Pancreas (tissue), 10 donors: ENCODE measurements at regions not wholly inside any gene's neighbourhood (a gene's known extent, or its start where the extent isn't known, plus 50 kb on each side); places are given as distances from the start of the nearest gene placed in this dataset.

Experiments
- ATAC-seq, 4 donors: fragments of 200-7000 bp; cut with Tn5 transposase; one replicate each; pipeline versions ENCODE4 v1.8.0 to v1.9.1; 2020; ENCODE audit warnings: mild to moderate bottlenecking in 4 of 4, moderate library complexity in 4 of 4
- DNase-seq, 6 donors: peaks; one replicate each; pipeline ENCODE4 v3.0.0-alpha.2; 2020
- FAIRE-seq: peaks from 2 replicates; lab custom pipeline; 2012; peaks lifted over from hg19 to GRCh38; lab: Jason Lieb, UNC
- H3K27ac ChIP-seq, 4 donors: fragments of 200-600 bp; sonication (generic); 1 replicate in 3 of 4; 2 replicates in 1 of 4; pipeline versions ENCODE4 v1.5.0 to v1.8.0; 2020
- H3K27me3 ChIP-seq, 4 donors: fragments of 200-600 bp; one replicate each; pipeline ENCODE4 v1.8.0; 2021
- H3K36me3 ChIP-seq, 3 donors: fragments of 200-600 bp; sonication (generic) in 1 of 3; one replicate each; pipeline versions ENCODE4 v1.5.0 to v1.8.0; 2020 to 2021
- H3K4me1 ChIP-seq, 3 donors: fragments of 200-600 bp; one replicate each; pipeline ENCODE4 v1.8.0; 2021
- H3K4me3 ChIP-seq, 4 donors: fragments of 200-600 bp; sonication (generic) in 2 of 4; one replicate each; pipeline versions ENCODE4 v1.5.0 to v1.8.0; 2020 to 2021
- H3K9me3 ChIP-seq, 4 donors: fragments of 200-600 bp; one replicate each; pipeline ENCODE4 v1.8.0; 2021
- WGBS, 2 donors: extraction: QIAGEN DNeasy Blood & Tissue Kit; methylation state at CpG; one replicate each; pipeline ENCODE4 v1.1.7; 2013; 5-methylcytosine and 5-hydroxymethylcytosine counted together
- intact Hi-C, 3 donors: fragments of 100-400 bp; cut with DNase I; formaldehyde crosslinking; loops; one replicate each; pipeline versions ENCODE4 v1.11.1 to v1.14.2; 2022
- TF ChIP-seq, protein P1 (sequence below), 4 donors: fragments of 200-600 bp; sonication (generic) in 3 of 4; IDR thresholded peaks; one replicate each; pipeline versions ENCODE4 v1.5.0 to v1.8.0; 2021; ENCODE audit warnings: antibody characterized with exemption in 4 of 4
- donor health status: healthy with polysubstance abuse.
- donor health status: DM: no; HTN: no; CAD: no; lungs with moderate emphysema.
- donor health status: DM: no; HTN: no; CAD: no.
- donor health status: control.
- donor health status: control.
- donor health status: Bipolar disorder and iron deficiency.
- donor health status: DM: yes; HTN: yes; CAD: no.
- donor health status: DM: no; HTN: no; CAD: no.
- donor health status: DM: no; HTN: no; CAD: no.
- donor health status: DM: yes; HTN: yes; CAD: no.

DNA sequence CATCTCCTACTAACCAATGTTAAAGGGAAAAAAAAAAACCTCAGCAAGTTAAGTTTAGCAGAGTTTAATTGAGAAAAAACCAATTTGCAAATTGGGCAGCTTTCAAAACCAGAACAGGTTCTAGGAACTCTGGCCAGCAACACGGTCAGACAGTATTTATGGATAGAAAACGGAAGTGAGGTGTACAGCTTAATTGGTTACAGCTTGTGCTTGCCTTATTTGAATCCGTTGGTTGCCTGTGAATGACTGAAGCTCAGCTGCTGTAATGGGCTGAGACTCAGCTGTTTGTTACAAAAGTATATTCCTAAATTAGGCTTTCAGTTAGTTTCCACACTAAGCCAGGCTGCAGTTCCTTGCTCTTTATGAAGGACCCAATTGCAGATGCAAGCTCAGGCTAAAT lies 217.0 kb downstream of the SREK1 start:
- DNase-seq (no peak), ATAC-seq (no peak), FAIRE-seq (no peak)
- WGBS, 2 donors, result 66 to 78% methylated on average over 3 of the region's 3 CpGs
- TF ChIP-seq, protein P1, sequence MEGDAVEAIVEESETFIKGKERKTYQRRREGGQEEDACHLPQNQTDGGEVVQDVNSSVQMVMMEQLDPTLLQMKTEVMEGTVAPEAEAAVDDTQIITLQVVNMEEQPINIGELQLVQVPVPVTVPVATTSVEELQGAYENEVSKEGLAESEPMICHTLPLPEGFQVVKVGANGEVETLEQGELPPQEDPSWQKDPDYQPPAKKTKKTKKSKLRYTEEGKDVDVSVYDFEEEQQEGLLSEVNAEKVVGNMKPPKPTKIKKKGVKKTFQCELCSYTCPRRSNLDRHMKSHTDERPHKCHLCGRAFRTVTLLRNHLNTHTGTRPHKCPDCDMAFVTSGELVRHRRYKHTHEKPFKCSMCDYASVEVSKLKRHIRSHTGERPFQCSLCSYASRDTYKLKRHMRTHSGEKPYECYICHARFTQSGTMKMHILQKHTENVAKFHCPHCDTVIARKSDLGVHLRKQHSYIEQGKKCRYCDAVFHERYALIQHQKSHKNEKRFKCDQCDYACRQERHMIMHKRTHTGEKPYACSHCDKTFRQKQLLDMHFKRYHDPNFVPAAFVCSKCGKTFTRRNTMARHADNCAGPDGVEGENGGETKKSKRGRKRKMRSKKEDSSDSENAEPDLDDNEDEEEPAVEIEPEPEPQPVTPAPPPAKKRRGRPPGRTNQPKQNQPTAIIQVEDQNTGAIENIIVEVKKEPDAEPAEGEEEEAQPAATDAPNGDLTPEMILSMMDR (IDR thresholded peaks at IDR 0.05), result no peak
- Histone ChIP-seq H3K4me1 (no peaks in the 10 kb centered on the region), H3K36me3 (no peaks in the 10 kb centered on the region), H3K27me3 (no peaks in the 10 kb centered on the region), H3K4me3 (no peak overlapping the region), H3K9me3 (no peaks in the 10 kb centered on the region), H3K27ac (no peak overlapping the region)
- intact Hi-C loops, result no loop called here

DNA sequence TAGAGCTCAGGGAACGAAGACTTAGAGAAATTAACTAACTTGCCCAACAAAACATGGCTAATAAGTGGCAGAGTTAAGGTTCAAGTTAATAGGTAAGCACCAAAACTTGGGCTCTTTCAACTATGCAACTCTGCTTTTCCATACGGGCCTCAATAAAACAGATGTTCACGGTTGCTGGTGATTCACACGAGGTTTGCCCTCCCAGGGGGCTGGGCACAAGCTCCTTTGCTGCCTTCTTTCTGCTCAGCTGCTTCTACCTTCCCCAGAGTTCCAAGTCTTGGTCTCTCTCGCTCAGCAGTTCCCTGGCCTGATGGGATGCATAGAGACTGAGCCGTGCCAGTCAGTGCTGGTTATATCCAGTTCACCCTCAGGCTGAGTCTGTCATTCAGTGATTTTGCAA lies 217.9 kb downstream of the SREK1 start:
- intact Hi-C loops, result no loop called here
- Histone ChIP-seq H3K27ac (no peak overlapping the region), H3K36me3 (no peaks in the 10 kb centered on the region), H3K4me3 (no peak overlapping the region), H3K9me3 (no peaks in the 10 kb centered on the region), H3K27me3 (no peaks in the 10 kb centered on the region), H3K4me1 (no peaks in the 10 kb centered on the region)
- no peak for FAIRE-seq
- no peak for ATAC-seq
- DNase-seq, result no peak
- WGBS, 2 donors, result 55 to 61% methylated on average over 6 of the region's 6 CpGs
- TF ChIP-seq, protein P1 (IDR thresholded peaks at IDR 0.05), result no peak

DNA sequence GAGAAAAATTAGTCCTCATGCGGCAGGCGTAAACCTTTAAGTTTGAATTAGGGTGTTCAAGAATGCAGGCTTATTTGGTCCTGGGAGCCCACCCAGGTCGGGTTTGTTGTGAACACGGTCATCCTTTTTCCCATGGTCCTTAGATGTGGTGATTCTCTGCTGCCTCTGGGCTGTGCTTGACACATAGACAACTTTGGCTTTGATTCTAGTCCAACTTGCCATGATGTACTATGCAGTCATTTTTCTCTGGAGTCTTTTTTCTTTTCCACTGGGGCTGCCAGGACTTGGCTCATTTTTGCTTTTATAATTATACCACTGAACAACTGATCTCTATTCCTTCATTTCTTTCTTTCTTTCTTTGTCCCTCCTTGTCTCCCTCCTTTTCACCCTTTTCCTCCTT lies 218.6 kb downstream of the SREK1 start:
- no peak for ATAC-seq
- no peaks in the 10 kb centered on the region for H3K36me3 ChIP-seq
- H3K27ac ChIP-seq, result no peak overlapping the region
- WGBS, 2 donors, result 83 to 91% methylated on average over 4 of the region's 4 CpGs
- no peak for DNase-seq
- no peaks in the 10 kb centered on the region for H3K27me3 ChIP-seq
- no peak for FAIRE-seq
- TF ChIP-seq, protein P1 (IDR thresholded peaks at IDR 0.05), result no peak
- no peaks in the 10 kb centered on the region for H3K9me3 ChIP-seq
- intact Hi-C loops, result no loop called here
- no peak overlapping the region for H3K4me3 ChIP-seq
- H3K4me1 ChIP-seq, result no peaks in the 10 kb centered on the region

DNA sequence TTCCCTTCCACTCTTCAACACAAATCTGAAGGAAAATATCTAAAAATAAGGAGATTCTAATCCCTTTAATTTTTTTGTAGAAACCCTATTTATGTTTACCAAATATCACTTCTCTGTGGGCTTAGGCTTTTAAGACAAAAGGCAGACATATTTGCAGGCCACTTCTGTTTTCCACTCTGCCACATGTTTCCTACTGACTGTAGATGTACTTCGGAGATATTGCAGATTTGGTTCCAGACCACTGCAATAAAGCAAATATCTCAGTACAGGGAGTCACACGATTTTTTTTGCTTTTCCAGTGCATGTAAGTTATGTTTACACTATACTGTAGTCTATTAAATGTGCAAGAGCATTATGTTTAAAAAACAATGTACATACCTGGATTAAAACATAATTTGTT lies 219.0 kb downstream of the SREK1 start:
- Histone ChIP-seq H3K4me1 (no peaks in the 10 kb centered on the region), H3K27me3 (no peaks in the 10 kb centered on the region), H3K9me3 (no peaks in the 10 kb centered on the region), H3K4me3 (no peak overlapping the region), H3K36me3 (no peaks in the 10 kb centered on the region), H3K27ac (no peak overlapping the region)
- 57% methylated on average over 2 of the region's 2 CpGs for WGBS, 2 donors
- FAIRE-seq (no peak), ATAC-seq (no peak), DNase-seq (no peak)
- intact Hi-C loops, result no loop called here
- TF ChIP-seq, protein P1 (IDR thresholded peaks at IDR 0.05), result no peak

DNA sequence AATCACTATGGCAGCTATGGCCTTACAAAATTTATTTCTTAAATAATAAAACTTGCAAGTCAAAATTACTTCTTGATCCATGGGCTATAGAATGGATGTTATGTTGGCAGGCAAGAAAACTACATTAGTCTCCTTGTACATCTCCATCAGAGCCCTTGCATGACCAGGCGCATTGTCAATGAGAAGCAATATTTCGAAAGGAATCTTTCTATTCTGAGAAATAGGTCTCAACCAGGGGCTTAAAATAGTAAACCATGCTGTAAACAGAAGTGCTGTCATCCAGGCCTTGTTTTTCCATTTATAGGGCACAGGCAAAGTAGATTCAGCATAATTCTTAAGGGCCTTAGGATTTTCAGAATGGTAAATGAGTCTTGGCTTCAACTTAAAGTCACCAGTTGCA lies 220.1 kb downstream of the SREK1 start:
- no peaks in the 10 kb centered on the region for H3K36me3 ChIP-seq
- no peak overlapping the region for H3K4me3 ChIP-seq
- ATAC-seq (no peak), FAIRE-seq (no peak), DNase-seq (no peak)
- intact Hi-C loops, result no loop called here
- no peak overlapping the region for H3K27ac ChIP-seq
- no peaks in the 10 kb centered on the region for H3K4me1 ChIP-seq
- no peaks in the 10 kb centered on the region for H3K9me3 ChIP-seq
- no peaks in the 10 kb centered on the region for H3K27me3 ChIP-seq
- 89 to 95% methylated on average over 2 of the region's 2 CpGs for WGBS, 2 donors
- TF ChIP-seq, protein P1 (IDR thresholded peaks at IDR 0.05), result no peak
